HCT116 (cell line): ENCODE measurements at regions not wholly inside any gene's neighbourhood (a gene's known extent, or its start where the extent isn't known, plus 50 kb on each side); places are given as distances from the start of the nearest gene placed in this dataset.

Experiments used
- ATAC-seq: fragments of 200-7000 bp; cut with Tn5 transposase; 2 replicates; pipeline ENCODE4 v1.9.1; 2020; ENCODE audit warnings: mild to moderate bottlenecking, moderate library complexity
- BruUV-seq: library from RNA; stranded (reverse); fragments of 400-500 nt; replicated peaks from 2 replicates; lab custom pipeline; 2021; lab: Mats Ljungman, UMichigan
- CTCF ChIA-PET: fragments of 300-600 bp; sonication (Branson Sonifier 250); formaldehyde crosslinking; loops from one replicate; lab custom pipeline; 2021; ENCODE audit warnings: antibody characterized with exemption; lab: Charles Lee
- POLR2A ChIA-PET: fragments of 300-600, 350-600 bp; sonication (Branson Sonifier 250); formaldehyde crosslinking; loops from one replicate; lab custom pipeline; 2021; ENCODE audit warnings: antibody characterized with exemption; lab: Charles Lee
- RAD21 ChIA-PET, 2 experiments: fragments of 300-600 bp; sonication (Branson Sonifier 250); formaldehyde crosslinking; loops; one replicate each; lab custom pipeline; 2023; ENCODE audit warnings: low total read pairs in 2 of 2; ENCODE audit not compliant: uncharacterized antibody in 2 of 2, unreplicated experiment in 2 of 2, low non-redundant PET in 1 of 2; lab: Charles Lee
- DNase-seq: peaks from one replicate; pipeline ENCODE4 v3.0.0-alpha.2; 2010; ENCODE audit warnings: low read depth, low spot score
- H2AFZ ChIP-seq: fragments of 200-600 bp; shearing (Covaris generic), sonication (generic); 2 replicates; pipeline ENCODE4 v1.6.1; 2017; ENCODE audit warnings: low read depth, mixed run types, mixed read lengths, antibody characterized with exemption, low read length; ENCODE audit not compliant: poor library complexity, severe bottlenecking
- H3K27ac ChIP-seq: 2 replicates; pipeline ENCODE4 v1.5.1; 2012; ENCODE audit warnings: low read depth, low read length
- H3K27me3 ChIP-seq: fragments of 200-600 bp; sonication (generic); 2 replicates; pipeline ENCODE4 v1.6.1; 2016; ENCODE audit warnings: mixed run types, low read length, mixed read lengths; ENCODE audit not compliant: insufficient read depth
- H3K36me3 ChIP-seq, 2 experiments: fragments of 200-500 bp in 1 of 2; fragments of 200-600 bp in 1 of 2; sonication (Bioruptor generic) in 1 of 2; sonication (generic) in 1 of 2; 2 replicates each; pipeline versions ENCODE4 v1.5.1 to v1.6.1; 2014 to 2016; ENCODE audit warnings: low read length in 2 of 2, inconsistent platforms in 1 of 2, mixed read lengths in 1 of 2, mixed run types in 1 of 2; ENCODE audit not compliant: insufficient read depth in 2 of 2, control insufficient read depth in 1 of 2
- H3K4me1 ChIP-seq, 2 experiments: fragments of 200-600 bp in 1 of 2; sonication (generic) in 1 of 2; 2 replicates each; pipeline versions ENCODE4 v1.5.1 to v1.6.1; 2012 to 2017; ENCODE audit warnings: low read length in 2 of 2, inconsistent platforms in 1 of 2, mild to moderate bottlenecking in 1 of 2, mixed read lengths in 1 of 2, mixed run types in 1 of 2, moderate library complexity in 1 of 2; ENCODE audit not compliant: insufficient read depth in 2 of 2, control insufficient read depth in 1 of 2
- H3K4me2 ChIP-seq: fragments of 200-600 bp; sonication (generic); 2 replicates; pipeline ENCODE4 v1.6.1; 2017; ENCODE audit warnings: mixed run types, low read length, mixed read lengths
- H3K4me3 ChIP-seq, 2 experiments: fragments of 200-600 bp in 1 of 2; sonication (generic) in 1 of 2; replicated peaks in 1 of 2; 2 replicates each; pipeline ENCODE4 v1.5.1; 2011 to 2016; ENCODE audit warnings: low read length in 2 of 2, control low read depth in 1 of 2, low read depth in 1 of 2, mild to moderate bottlenecking in 1 of 2, mixed read lengths in 1 of 2, mixed run types in 1 of 2
- H3K79me2 ChIP-seq: fragments of 200-600 bp; sonication (generic); 2 replicates; pipeline ENCODE4 v1.6.1; 2017; ENCODE audit warnings: mild to moderate bottlenecking, mixed run types, low read length, moderate library complexity, mixed read lengths; ENCODE audit not compliant: insufficient read depth
- H3K9ac ChIP-seq: fragments of 200-600 bp; sonication (generic); 2 replicates; pipeline ENCODE4 v1.6.1; 2016; ENCODE audit warnings: low read length, mixed read lengths
- H3K9me2 ChIP-seq: fragments of 200-600 bp; sonication (generic), shearing (Covaris generic); 2 replicates; pipeline ENCODE4 v1.6.1; 2017; ENCODE audit warnings: mixed run types, mild to moderate bottlenecking, moderate library complexity; ENCODE audit not compliant: insufficient read depth
- H3K9me3 ChIP-seq, 2 experiments: fragments of 200-500 bp in 1 of 2; fragments of 200-600 bp in 1 of 2; sonication (Bioruptor generic) in 1 of 2; sonication (generic) in 1 of 2; 2 replicates each; pipeline ENCODE4 v1.6.1; 2014 to 2017; ENCODE audit warnings: low read length in 2 of 2, mixed read lengths in 2 of 2, inconsistent platforms in 1 of 2, low read depth in 1 of 2, mild to moderate bottlenecking in 1 of 2, mixed run types in 1 of 2, moderate library complexity in 1 of 2; ENCODE audit not compliant: control insufficient read depth in 1 of 2, insufficient read depth in 1 of 2
- H4K20me1 ChIP-seq: fragments of 200-600 bp; sonication (generic), shearing (Covaris generic); 2 replicates; pipeline ENCODE4 v1.6.1; 2017; ENCODE audit warnings: mixed run types, mild to moderate bottlenecking, moderate library complexity; ENCODE audit not compliant: insufficient read depth
- EZH2phosphoT487 ChIP-seq: fragments of 200-600 bp; IDR thresholded peaks from 2 replicates; pipeline ENCODE4 v1.6.1; 2018; ENCODE audit warnings: antibody characterized with exemption, borderline replicate concordance
- FOSL1 ChIP-seq: IDR thresholded peaks from 2 replicates; pipeline ENCODE4 v1.6.1; 2012; ENCODE audit warnings: low read depth
- MAX ChIP-seq: IDR thresholded peaks from 2 replicates; pipeline ENCODE4 v1.6.1; 2012
- RAD21 ChIP-seq: IDR thresholded peaks from 2 replicates; pipeline ENCODE4 v1.6.1; 2012; ENCODE audit warnings: low read depth, mild to moderate bottlenecking
- REST ChIP-seq: IDR thresholded peaks from 2 replicates; pipeline ENCODE4 v1.6.1; 2012; ENCODE audit warnings: low read depth
- SIN3A ChIP-seq: IDR thresholded peaks from 2 replicates; pipeline ENCODE4 v1.6.1; 2012; ENCODE audit warnings: low read depth
- TCF7L2 ChIP-seq: IDR thresholded peaks from 2 replicates; pipeline ENCODE4 v1.7.0; 2011; ENCODE audit warnings: borderline replicate concordance, inconsistent platforms; ENCODE audit not compliant: insufficient read depth, insufficient read length; ENCODE audit errors: extremely low read depth
- YY1 ChIP-seq: IDR thresholded peaks from 2 replicates; pipeline ENCODE4 v1.6.1; 2011; ENCODE audit warnings: low read length, low read depth, moderate library complexity, mild to moderate bottlenecking; ENCODE audit not compliant: insufficient replicate concordance; ENCODE audit errors: extremely low read depth
- intact Hi-C: fragments of 100-400 bp; cut with micrococcal nuclease; formaldehyde crosslinking; loops from 2 replicates; pipeline ENCODE4 v1.10.0; 2022
- TF ChIP-seq, protein P1 (sequence below): IDR thresholded peaks from 2 replicates; pipeline ENCODE4 v1.6.1; 2011; ENCODE audit warnings: mild to moderate bottlenecking, low read length, moderate library complexity; ENCODE audit not compliant: insufficient replicate concordance; ENCODE audit errors: extremely low read depth

- H3K4me1 ChIP-seq: no peaks in the 10 kb centered on the region
- peaks cover 21% of the 10 kb centered on the region for H3K27me3 ChIP-seq
- CTCF ChIA-PET: no interaction called here
- no peaks in the 10 kb centered on the region for H4K20me1 ChIP-seq
- TF ChIP-seq FOSL1 (no peak), YY1 (no peak), RAD21 (no peak), TCF7L2 (no peak), REST (no peak), SIN3A (no peak), MAX (no peak), EZH2phosphoT487 (no peak)
- TF ChIP-seq, protein P1, sequence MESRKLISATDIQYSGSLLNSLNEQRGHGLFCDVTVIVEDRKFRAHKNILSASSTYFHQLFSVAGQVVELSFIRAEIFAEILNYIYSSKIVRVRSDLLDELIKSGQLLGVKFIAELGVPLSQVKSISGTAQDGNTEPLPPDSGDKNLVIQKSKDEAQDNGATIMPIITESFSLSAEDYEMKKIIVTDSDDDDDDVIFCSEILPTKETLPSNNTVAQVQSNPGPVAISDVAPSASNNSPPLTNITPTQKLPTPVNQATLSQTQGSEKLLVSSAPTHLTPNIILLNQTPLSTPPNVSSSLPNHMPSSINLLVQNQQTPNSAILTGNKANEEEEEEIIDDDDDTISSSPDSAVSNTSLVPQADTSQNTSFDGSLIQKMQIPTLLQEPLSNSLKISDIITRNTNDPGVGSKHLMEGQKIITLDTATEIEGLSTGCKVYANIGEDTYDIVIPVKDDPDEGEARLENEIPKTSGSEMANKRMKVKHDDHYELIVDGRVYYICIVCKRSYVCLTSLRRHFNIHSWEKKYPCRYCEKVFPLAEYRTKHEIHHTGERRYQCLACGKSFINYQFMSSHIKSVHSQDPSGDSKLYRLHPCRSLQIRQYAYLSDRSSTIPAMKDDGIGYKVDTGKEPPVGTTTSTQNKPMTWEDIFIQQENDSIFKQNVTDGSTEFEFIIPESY: no peak
- H2AFZ ChIP-seq: no peak overlapping the region
- no peak overlapping the region for H3K4me3 ChIP-seq
- POLR2A ChIA-PET: no interaction called here
- no peaks in the 10 kb centered on the region for H3K36me3 ChIP-seq
- no peak overlapping the region for H3K4me2 ChIP-seq
- BruUV-seq: no TSS peak
- ATAC-seq (no peak), DNase-seq (no peak)
- H3K9me3 ChIP-seq: no peaks in the 10 kb centered on the region
- no peaks in the 10 kb centered on the region for H3K9me2 ChIP-seq
- no peak overlapping the region for H3K27ac ChIP-seq
- intact Hi-C loops: no loop called here
- RAD21 ChIA-PET: no interaction called here
- no peaks in the 10 kb centered on the region for H3K79me2 ChIP-seq
- no peak overlapping the region for H3K9ac ChIP-seq
These were observed 260.1 kb upstream of the SLC24A2 start for GRCh38 chr9:20048985-20049384.
